Activated T-cell treated with anti-CD3 and anti-CD28 coated beads, Interleukin-2, amount 50 U/mL, for 48 hours (primary cell): ENCODE measurements at regions not wholly inside any gene's neighbourhood (a gene's known extent, or its start where the extent isn't known, plus 50 kb on each side); places are given as distances from the start of the nearest gene placed in this dataset.

Experiments used
- DNase-seq, 2 experiments: peaks; one replicate each; pipeline ENCODE4 v3.0.0-alpha.2; 2020

GRCh38 chr12:75974323-75975187, 57.0 kb downstream of the PHLDA1 start:
- no peak for DNase-seq

GRCh38 chr12:75971253-75971652, 60.3 kb downstream of the PHLDA1 start:
- no peak for DNase-seq

- no peak for DNase-seq
These were observed 61.3 kb downstream of the PHLDA1 start for GRCh38 chr12:75970310-75970709.

GRCh38 chr12:75969768-75970167, 61.8 kb downstream of the PHLDA1 start:
- DNase-seq, result no peak

GRCh38 chr12:75965661-75966060, 65.9 kb downstream of the PHLDA1 start:
- no peak for DNase-seq

GRCh38 chr12:75964150-75964549, 67.4 kb downstream of the PHLDA1 start:
- no peak for DNase-seq

- DNase-seq, result no peak
These were observed 69.7 kb downstream of the PHLDA1 start for GRCh38 chr12:75961878-75962277.

- no peak for DNase-seq
These were observed 70.5 kb downstream of the PHLDA1 start for GRCh38 chr12:75960954-75961661.

- DNase-seq, result no peak
These were observed 71.3 kb downstream of the PHLDA1 start for GRCh38 chr12:75960086-75960910.

- no peak for DNase-seq
These were observed 72.1 kb downstream of the PHLDA1 start for GRCh38 chr12:75959506-75959905.

GRCh38 chr12:75959060-75959459, 72.5 kb downstream of the PHLDA1 start:
- DNase-seq, result no peak

GRCh38 chr12:75955251-75955650, 76.3 kb downstream of the PHLDA1 start:
- DNase-seq, result no peak

- DNase-seq, result no peak
These were observed 76.8 kb downstream of the PHLDA1 start for GRCh38 chr12:75954749-75955148.

GRCh38 chr12:75954041-75954440, 77.5 kb downstream of the PHLDA1 start:
- no peak for DNase-seq

GRCh38 chr12:75953312-75953906, 78.2 kb downstream of the PHLDA1 start:
- no peak for DNase-seq

GRCh38 chr12:75951399-75952278, 79.9 kb downstream of the PHLDA1 start:
- no peak for DNase-seq

- no peak for DNase-seq
These were observed 84.3 kb downstream of the PHLDA1 start for GRCh38 chr12:75947156-75947723.

GRCh38 chr12:75945581-75945980, 86.0 kb downstream of the PHLDA1 start:
- no peak for DNase-seq

- DNase-seq, result no peak
These were observed 86.6 kb downstream of the PHLDA1 start for GRCh38 chr12:75944905-75945432.

GRCh38 chr12:75944097-75944904, 87.3 kb downstream of the PHLDA1 start:
- DNase-seq, result peak; percentile 49 to 53
